AG04449 (cell line): ENCODE measurements at regions not wholly inside any gene's neighbourhood (a gene's known extent, or its start where the extent isn't known, plus 50 kb on each side); places are given as distances from the start of the nearest gene placed in this dataset.

Experiments used
- CTCF ChIA-PET: fragments of 350-600 bp; formaldehyde crosslinking; extraction: SDS; loops from one replicate; lab custom pipeline; 2021; ENCODE audit warnings: antibody characterized with exemption; lab: Yijun Ruan, JAX
- POLR2A ChIA-PET: fragments of 400-600, 350-600 bp; formaldehyde crosslinking; extraction: SDS; loops from one replicate; lab custom pipeline; 2020; ENCODE audit warnings: antibody characterized with exemption, inconsistent platforms; lab: Yijun Ruan, JAX
- DNase-seq: peaks from one replicate; pipeline ENCODE4 v3.0.0-alpha.2; 2010; ENCODE audit warnings: low read depth, low spot score
- H3K4me3 ChIP-seq: 2 replicates; pipeline ENCODE4 v1.5.1; 2011; ENCODE audit warnings: low read depth, mild to moderate bottlenecking, control low read depth, low read length
- CTCF ChIP-seq: IDR thresholded peaks from one replicate; pipeline ENCODE4 v1.5.1; 2011; ENCODE audit warnings: mild to moderate bottlenecking, moderate library complexity, low read length, control low read depth, inconsistent platforms; ENCODE audit not compliant: insufficient read depth; ENCODE audit errors: missing control alignments

- no peak for TF ChIP-seq CTCF
- no peak for DNase-seq
- CTCF ChIA-PET, result interaction anchor here (0.6 to 1.4 kb wide), 3 partner anchors 10 to 50 kb away, joined by 3 to 4 read pairs (median 3); no protein-coding TSS in a partner anchor
- H3K4me3 ChIP-seq, result no peak overlapping the region
- POLR2A ChIA-PET, result no interaction called here
Measured at GRCh38 chr4:25487155-25487554, 110.1 kb downstream of the ANAPC4 start.

GRCh38 chr4:25489253-25489797, 112.3 kb downstream of the ANAPC4 start:
- no peak overlapping the region for H3K4me3 ChIP-seq
- ChIA-PET POLR2A (no interaction called here), CTCF (no interaction called here)
- TF ChIP-seq CTCF, result no peak
- DNase-seq, result no peak

- no peak overlapping the region for H3K4me3 ChIP-seq
- CTCF ChIA-PET, result no interaction called here
- POLR2A ChIA-PET, result no interaction called here
- no peak for TF ChIP-seq CTCF
- no peak for DNase-seq
Measured at GRCh38 chr4:25493466-25493865, 116.4 kb downstream of the ANAPC4 start.

- CTCF ChIA-PET, result no interaction called here
- POLR2A ChIA-PET, result no interaction called here
- no peak for TF ChIP-seq CTCF
- no peak overlapping the region for H3K4me3 ChIP-seq
- no peak for DNase-seq
Measured at GRCh38 chr4:25494166-25494565, 117.1 kb downstream of the ANAPC4 start.

- TF ChIP-seq CTCF, result no peak
- ChIA-PET POLR2A (no interaction called here), CTCF (no interaction called here)
- DNase-seq, result no peak
- H3K4me3 ChIP-seq, result no peak overlapping the region
Measured at GRCh38 chr4:25500626-25501316, 123.7 kb downstream of the ANAPC4 start.

GRCh38 chr4:25502115-25502514, 125.1 kb downstream of the ANAPC4 start:
- TF ChIP-seq CTCF, result no peak
- CTCF ChIA-PET, result no interaction called here
- no peak for DNase-seq
- POLR2A ChIA-PET, result no interaction called here
- H3K4me3 ChIP-seq, result no peak overlapping the region
